ENCODE measurements at regions not wholly inside any gene's neighbourhood (a gene's known extent, or its start where the extent isn't known, plus 50 kb on each side); places are given as distances from the start of the nearest gene placed in this dataset.

- Histone ChIP-seq H3K4me2 (ENCODE audit: insufficient read depth, low read length) (no peak overlapping the region), H3K27me3 (ENCODE audit: control insufficient read depth in 2 of 2, insufficient read depth in 2 of 2, low read length in 2 of 2) (no peaks in the 10 kb centered on the region), H3K9ac (replicated peaks; ENCODE audit: extremely low read depth, insufficient read depth, low read length) (no peak overlapping the region), H3K79me2 (ENCODE audit: control insufficient read depth, insufficient read depth, low read length) (no peaks in the 10 kb centered on the region), H3K9me1 (replicated peaks; ENCODE audit: control insufficient read depth, extremely low read depth, insufficient read depth, low read length) (no peaks in the 10 kb centered on the region), H2AFZ (ENCODE audit: low read depth, low read length) (no peak overlapping the region), H3K4me3 (replicated peaks in 1 of 3; ENCODE audit: insufficient read depth in 1 of 3, low read depth in 1 of 3, low read length in 3 of 3) (no peak overlapping the region), H3K27ac (ENCODE audit: insufficient read depth, low read depth, low read length) (no peak overlapping the region), H4K20me1 (replicated peaks; ENCODE audit: control insufficient read depth, extremely low read depth, insufficient read depth, low read length) (no peaks in the 10 kb centered on the region), H3K4me1 (ENCODE audit: control insufficient read depth, extremely low read depth, insufficient read depth, low read length) (no peaks in the 10 kb centered on the region), H3K9me3 (replicated peaks; ENCODE audit: control insufficient read depth, insufficient read depth, low read length) (no peaks in the 10 kb centered on the region), H3K36me3 (ENCODE audit: control insufficient read depth in 2 of 2, extremely low read depth in 1 of 2, insufficient read depth in 2 of 2, low read length in 2 of 2) (no peaks in the 10 kb centered on the region)
- POLR2A ChIA-PET = no interaction called here
- BruUV-seq (replicated peaks) = no TSS peak
- FAIRE-seq (no peak), DNase-seq (ENCODE audit: low read depth, low spot score) (no peak)
- no peak for TF ChIP-seq MYC (IDR thresholded peaks at IDR 0.05; ENCODE audit: low read depth, low read length)
- intact Hi-C loops (cut with micrococcal nuclease) = no loop called here
- dilution Hi-C loops (cut with MboI; ENCODE audit: extremely low pct_ligation_motif_present, low sequenced_read_pairs) = no loop called here
- CTCF ChIA-PET = no interaction called here
Observed at GRCh38 chr4:144845411-144845810, 199.5 kb downstream of the HHIP start.

GRCh38 chr4:144851948-144852347, 206.0 kb downstream of the HHIP start:
- H2AFZ ChIP-seq (ENCODE audit: low read depth, low read length) = no peak overlapping the region
- H3K4me2 ChIP-seq (ENCODE audit: insufficient read depth, low read length) = no peak overlapping the region
- H3K4me1 ChIP-seq (ENCODE audit: control insufficient read depth, extremely low read depth, insufficient read depth, low read length) = no peaks in the 10 kb centered on the region
- no peaks in the 10 kb centered on the region for H3K9me1 ChIP-seq (replicated peaks; ENCODE audit: control insufficient read depth, extremely low read depth, insufficient read depth, low read length)
- no peaks in the 10 kb centered on the region for H4K20me1 ChIP-seq (replicated peaks; ENCODE audit: control insufficient read depth, extremely low read depth, insufficient read depth, low read length)
- H3K27ac ChIP-seq (ENCODE audit: insufficient read depth, low read depth, low read length) = no peak overlapping the region
- H3K79me2 ChIP-seq (ENCODE audit: control insufficient read depth, insufficient read depth, low read length) = no peaks in the 10 kb centered on the region
- BruUV-seq (replicated peaks) = no TSS peak
- no peak overlapping the region for H3K9ac ChIP-seq (replicated peaks; ENCODE audit: extremely low read depth, insufficient read depth, low read length)
- POLR2A ChIA-PET = no interaction called here
- CTCF ChIA-PET = no interaction called here
- H3K4me3 ChIP-seq (replicated peaks in 1 of 3; ENCODE audit: insufficient read depth in 1 of 3, low read depth in 1 of 3, low read length in 3 of 3) = no peak overlapping the region
- DNase-seq (ENCODE audit: low read depth, low spot score) (no peak), FAIRE-seq (no peak)
- no peaks in the 10 kb centered on the region for H3K36me3 ChIP-seq (ENCODE audit: control insufficient read depth in 2 of 2, extremely low read depth in 1 of 2, insufficient read depth in 2 of 2, low read length in 2 of 2)
- TF ChIP-seq MYC (IDR thresholded peaks at IDR 0.05; ENCODE audit: low read depth, low read length) (no peak), CTCF (IDR thresholded peaks at IDR 0.05; ENCODE audit: extremely low read depth in 1 of 2, insufficient read depth in 1 of 2, low read depth in 1 of 2, low read length in 2 of 2) (no peak), POLR2AphosphoS5 (IDR thresholded peaks at IDR 0.05; ENCODE audit: insufficient read depth, low read depth, low read length) (no peak), EZH2 (IDR thresholded peaks at IDR 0.05; ENCODE audit: borderline replicate concordance, low read depth, low read length, severe bottlenecking) (no peak), MAX (IDR thresholded peaks at IDR 0.05; ENCODE audit: insufficient read depth, insufficient read length) (no peak), GATA2 (IDR thresholded peaks at IDR 0.05; ENCODE audit: insufficient read depth, insufficient read length, low read depth, low read length) (no peak), FOS (IDR thresholded peaks at IDR 0.05; ENCODE audit: borderline replicate concordance, insufficient read depth, low read length) (no peak), POLR2A (IDR thresholded peaks at IDR 0.05; ENCODE audit: low read depth, low read length) (no peak), JUN (IDR thresholded peaks at IDR 0.05; ENCODE audit: borderline replicate concordance, insufficient read depth, insufficient read length, low read depth) (no peak)
- dilution Hi-C loops (cut with MboI; ENCODE audit: extremely low pct_ligation_motif_present, low sequenced_read_pairs) (no loop called here), intact Hi-C loops (cut with micrococcal nuclease) (no loop called here)
- no peaks in the 10 kb centered on the region for H3K9me3 ChIP-seq (replicated peaks; ENCODE audit: control insufficient read depth, insufficient read depth, low read length)
- no peaks in the 10 kb centered on the region for H3K27me3 ChIP-seq (ENCODE audit: control insufficient read depth in 2 of 2, insufficient read depth in 2 of 2, low read length in 2 of 2)
